NCI-H2029 treated with DMSO at 0.1 percent for 48 hours (cell line): ENCODE measurements at regions not wholly inside any gene's neighbourhood (a gene's known extent, or its start where the extent isn't known, plus 50 kb on each side); places are given as distances from the start of the nearest gene placed in this dataset.

Experiments used
- DNase-seq: peaks from one replicate; lab custom pipeline; 2025; lab: John Stamatoyannopoulos, UW

DNA sequence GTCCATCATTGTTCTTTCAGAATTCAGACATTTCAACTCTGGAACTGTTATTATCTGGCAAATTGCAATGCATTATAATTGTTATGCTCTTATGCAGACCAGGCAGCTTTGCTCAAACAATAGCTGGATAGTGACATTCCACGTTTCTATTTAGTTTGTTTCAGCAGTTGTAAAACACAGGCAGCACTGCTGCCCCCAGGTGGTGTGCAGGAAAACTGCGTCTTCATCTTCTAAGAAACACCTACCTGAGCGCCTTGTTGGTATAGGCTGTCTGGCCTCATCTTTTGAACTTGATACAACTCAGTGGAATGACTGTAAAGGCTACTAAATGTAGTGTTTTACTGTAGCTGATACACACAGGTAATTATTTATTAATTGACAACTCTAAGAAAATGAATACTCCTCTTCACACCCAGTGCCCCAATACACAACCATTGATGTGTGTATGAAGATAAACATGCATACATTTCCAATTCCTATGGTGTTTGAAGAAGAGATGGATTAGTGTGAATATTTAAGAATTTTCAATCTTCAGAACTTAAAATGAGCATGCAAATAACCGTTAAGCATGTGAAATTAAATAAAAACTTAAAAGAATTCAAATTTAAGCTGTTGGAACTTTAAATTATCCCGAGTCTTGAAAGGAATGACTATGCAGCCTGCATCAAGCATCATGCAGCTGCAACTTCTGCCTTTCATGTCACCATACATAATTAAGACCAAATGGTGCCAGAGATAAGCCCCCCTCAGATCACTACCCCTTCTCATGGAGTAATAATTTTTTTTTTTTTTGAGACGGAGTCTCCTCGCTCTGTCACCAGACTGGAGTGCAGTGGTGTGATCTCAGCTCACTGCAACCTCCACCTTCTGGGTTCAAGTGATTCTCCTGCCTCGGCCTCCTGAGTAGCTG, 85.6 kb downstream of the CD8B2 start:
- DNase-seq: peak; percentile 11

DNA sequence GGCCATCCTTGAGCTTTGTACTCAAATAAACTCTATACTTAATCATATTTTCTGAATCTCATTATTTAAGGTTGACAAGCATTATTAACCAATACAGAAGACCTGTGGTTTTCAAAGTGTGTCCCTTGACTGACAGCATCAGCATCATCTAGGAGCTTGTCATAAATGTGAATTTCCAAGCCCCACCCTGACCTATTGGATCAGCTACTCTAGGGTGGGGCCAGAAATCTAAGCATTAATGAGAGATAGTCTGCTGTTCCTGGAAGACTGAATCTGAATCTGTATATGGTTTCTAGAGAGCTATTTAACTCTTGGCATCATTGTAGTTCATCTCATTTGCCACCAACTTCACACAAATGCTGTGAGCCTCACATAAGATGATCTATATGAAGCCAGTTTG, 86.6 kb downstream of the CD8B2 start:
- no peak for DNase-seq

DNA sequence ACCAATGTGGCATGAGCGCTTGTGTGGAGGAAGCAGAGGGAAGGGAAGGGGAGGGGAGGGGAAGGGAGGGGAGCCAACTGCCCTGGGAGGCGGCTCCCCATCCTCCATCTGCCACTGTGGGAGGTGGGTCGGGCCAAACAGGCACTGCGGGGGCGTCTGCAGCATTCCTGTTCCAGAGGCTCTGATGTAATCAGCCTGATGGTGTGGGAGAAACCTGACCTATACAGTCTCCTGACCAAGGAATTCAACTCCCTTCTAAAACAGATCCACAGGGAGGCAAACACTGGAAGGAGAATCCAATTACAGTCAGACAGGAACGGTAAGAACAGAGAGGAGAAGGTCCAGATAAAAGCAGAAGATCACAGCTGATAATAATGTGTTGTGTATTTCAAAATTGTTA, 88.8 kb downstream of the CD8B2 start:
- no peak for DNase-seq

DNA sequence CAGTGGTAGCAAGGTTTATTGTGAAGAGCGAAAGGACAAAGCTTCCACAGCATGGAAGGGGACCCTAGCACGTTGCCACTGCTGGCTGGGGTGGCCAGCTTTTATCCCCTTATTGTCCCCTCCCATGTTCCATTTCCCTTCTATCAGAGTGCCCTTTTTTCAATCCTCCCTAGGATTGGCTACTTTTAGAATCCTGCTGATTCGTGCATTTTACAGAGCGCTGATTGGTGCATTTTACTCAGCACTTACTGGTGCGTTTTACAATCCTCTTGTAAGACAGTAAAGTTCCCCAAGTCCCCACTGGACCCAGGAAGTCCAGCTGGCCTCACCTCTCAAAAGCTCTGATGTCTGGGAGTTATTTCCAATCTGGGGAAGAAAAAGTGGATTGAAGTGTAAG, 90.1 kb downstream of the CD8B2 start:
- no peak for DNase-seq

DNA sequence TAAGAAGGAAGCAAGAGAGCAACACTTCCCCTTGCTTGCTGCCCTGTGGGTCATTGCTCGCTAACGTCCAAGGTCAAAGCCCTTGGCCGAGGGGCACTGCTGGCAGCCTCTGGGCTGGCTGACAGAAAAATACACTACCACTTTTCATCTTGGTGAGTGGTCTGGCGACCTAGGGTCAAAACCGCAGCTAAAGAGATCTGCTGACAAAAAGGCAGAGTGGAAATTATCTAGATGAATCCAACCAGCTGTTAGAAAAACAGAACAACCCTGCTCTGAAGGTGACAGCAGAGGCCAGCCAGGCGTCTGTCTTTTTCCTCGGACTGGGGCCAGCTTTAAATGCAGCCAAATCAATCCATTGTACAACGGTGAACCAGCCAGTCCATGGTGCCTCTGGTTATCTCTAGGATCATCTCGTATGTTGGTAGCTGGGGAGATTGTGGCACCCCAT, 92.6 kb downstream of the CD8B2 start:
- no peak for DNase-seq

DNA sequence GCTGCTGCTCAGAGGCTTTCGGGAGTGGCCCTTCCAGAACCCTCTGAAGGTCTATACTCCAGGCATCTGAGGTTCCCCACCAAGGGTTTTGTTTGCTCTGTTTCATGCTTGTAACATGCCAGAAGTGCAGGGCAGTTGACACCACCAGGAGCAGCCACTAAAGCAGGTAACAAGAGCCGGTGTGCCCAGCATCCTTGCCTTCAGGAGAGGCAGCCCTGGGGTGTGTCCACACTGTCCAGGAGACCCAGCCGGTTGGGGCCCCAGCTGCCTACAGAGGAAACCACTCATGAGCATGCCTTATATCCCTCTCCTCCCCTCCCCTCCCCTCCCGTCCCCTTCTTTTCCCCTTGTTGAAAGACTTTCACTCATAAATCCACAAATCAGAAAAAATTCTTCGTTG, 93.1 kb downstream of the CD8B2 start:
- DNase-seq: no peak

DNA sequence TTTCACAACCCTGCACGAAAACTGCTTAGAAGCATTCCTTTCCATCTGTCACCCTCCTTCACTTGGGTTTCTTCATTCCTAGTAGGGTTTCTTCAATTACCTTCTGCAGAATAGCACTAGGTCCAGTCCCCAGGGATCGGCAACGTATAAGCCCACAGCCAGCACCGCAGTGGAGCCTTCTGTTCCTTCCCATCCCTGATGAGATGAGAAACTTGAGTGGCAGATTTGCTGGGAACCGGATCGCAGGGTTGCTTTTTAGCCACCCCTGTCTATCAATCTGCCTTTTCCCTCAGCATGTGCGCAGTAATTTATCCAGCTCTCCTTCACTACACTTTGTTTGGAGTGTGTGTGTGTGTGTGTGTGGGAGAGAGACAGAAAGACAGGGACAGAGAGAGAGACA, 94.2 kb downstream of the CD8B2 start:
- no peak for DNase-seq

DNA sequence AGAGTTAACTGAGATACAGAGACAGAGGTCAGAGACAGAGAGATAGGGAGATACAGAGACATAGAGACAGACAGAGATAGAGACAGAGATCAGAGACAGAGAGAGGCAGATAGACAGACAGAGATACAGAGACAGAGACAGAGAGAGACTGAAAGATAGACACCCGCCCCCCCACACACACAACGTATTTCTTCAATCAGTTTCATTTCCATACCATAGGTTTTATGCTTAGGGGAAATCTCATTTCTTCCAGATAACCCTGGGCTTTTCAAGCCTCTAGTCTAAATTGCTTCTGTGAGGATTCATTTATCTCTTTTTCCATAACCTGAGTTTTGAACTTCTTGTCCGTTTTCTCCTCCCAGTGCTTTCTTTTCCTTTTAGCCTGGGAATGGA, 94.6 kb downstream of the CD8B2 start:
- DNase-seq: no peak

DNA sequence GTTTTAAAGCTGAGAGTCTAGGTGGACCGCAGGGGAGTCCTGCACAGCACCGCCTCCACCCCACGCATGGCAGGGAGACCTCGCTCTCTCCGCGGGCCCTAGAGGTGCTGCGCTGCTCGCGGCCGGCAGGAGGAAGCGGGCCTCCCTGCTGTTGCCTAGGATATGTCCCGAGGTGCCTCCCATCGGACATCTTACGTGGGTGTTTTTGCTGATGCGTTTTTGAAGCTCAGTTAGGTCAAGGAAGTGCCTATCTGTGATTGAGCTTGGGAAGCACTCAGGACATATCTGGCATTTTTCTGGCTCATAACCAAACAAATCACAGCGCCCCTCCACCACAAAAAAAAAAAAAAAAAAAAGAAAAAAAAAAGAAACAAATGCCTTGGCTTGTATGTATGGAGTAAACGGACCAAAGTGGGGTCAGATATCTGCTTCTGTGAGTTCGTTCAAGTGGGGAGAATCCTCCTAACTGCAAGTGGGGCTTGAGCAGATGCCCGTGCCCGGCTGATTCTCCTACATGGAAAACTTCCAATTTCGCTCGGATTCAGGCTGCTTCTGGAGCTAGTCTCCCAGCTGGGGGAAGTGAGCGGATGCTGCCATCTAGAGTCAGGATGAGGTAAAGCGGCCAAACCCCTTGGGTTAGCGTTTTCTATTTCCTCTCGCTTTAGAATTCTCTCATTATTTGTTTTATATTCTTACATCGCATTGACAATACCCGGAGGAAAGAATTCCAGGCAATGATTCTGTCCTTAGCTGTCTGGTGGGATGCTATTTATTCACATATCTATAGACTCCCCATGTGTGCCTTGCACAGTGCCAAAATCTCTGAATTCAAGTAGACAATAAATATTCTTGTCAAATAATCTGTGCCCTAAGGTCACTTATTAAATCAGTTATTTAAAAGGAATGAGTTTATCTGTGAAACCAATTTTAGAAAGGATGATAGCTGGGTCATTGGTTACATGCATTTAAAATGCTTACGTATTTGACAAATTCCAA, 95.3 kb downstream of the CD8B2 start:
- peak; percentile 74 for DNase-seq

DNA sequence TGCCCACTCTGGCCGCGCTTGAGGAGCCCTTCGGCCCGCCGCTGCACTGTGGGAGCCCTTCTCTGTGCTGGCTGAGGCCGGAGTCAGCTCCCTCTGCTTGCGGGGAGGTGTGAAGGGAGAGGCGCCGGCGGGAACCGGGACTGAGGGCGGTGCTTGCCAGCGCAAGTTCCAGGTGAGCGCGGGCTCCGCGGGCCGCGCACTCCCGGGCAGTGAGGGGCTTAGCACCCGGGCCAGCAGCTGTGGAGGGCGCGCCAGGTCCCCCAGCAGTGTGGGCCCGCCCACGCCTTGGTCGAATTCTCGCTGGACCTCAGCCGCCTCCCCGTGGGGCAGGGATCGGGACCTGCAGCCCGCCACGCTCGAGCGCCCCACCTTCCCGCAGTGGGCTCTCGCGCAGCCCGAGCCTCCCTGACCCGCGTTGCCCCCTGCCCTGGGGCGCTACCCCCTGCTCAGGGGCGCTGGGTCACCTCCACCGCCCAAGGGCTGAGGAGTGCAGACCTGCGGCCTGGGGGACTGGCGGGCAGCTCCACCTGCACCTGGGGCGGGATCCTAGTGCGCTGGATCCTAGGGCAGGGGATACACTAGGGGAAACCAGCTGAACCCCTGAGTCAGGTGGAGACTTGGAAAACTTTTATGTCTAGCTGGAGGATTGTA, 97.3 kb downstream of the CD8B2 start:
- DNase-seq: no peak

DNA sequence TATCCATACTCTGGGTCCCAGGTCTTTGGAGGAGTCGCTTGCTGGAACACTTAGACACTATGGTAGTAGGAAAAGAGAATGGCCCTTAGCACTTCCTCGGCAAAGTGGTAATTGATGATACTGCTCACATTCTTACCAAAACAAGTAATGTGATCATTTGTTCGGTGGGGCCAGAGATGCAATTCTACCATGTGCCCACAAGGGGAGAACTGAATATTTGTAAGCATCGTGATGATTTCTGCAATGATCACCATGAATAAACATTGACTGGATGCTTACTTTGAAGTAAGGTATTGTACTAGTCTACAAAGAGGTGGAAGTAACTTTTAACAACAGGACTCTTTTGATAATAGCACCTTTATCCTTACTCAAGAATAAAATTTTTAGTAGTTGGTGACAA, 109.7 kb downstream of the CD8B2 start:
- DNase-seq: no peak

DNA sequence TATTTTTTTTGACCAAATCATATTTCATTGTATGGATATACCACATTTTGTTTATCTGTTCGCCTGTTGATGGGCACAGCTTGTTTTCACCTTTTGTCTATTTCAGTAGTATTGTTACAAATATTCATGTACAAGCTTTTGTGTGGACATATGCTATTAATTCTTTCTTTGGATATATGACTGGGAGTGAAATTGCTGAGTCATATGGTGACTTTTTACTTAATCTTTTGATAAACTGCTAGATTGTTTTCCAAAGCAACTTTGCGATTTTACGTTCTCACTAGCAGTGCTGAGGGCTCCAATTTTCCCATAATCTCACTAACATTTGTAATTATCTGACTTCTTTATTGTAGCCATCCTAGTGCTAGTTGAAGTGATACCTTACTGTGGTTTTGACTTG, 112.4 kb downstream of the CD8B2 start:
- no peak for DNase-seq

DNA sequence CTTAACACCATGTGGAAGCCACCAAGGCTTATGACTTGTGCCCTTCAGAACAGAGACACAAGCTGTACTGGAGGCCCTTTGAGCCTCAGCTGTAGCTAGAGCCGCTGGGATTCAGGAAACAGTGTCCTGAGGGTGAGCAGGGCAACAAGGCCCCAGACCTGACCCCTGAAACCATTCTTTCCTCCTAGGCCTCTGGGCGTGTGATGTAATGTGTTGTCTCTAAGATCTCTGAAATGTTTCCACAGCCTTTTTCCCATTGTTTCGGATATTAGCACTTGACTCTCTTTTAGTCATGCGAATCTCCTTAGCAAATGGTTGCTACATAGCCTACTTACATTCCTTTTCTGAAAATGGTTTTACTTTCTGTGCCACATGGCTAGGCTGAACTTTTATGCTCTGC, 114.9 kb downstream of the CD8B2 start:
- DNase-seq: no peak

DNA sequence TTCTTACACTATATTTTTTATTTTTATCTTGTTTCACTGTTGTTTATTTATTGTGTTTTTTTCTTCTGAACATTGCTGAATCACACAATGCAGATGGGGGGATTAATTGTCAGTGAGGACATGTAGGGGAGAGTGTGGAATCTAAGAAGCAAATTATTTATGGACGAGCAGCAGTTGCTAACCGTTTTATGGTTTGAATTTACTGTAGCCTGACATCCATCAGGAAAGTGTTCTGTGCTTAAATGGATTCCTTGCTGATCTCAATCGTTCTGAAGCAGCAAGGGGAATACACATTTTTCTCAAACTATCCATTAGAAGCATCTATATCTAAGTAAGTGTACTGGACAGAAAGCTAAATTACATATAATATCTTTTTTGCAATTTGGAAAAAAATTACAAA, 119.5 kb downstream of the CD8B2 start:
- no peak for DNase-seq

DNA sequence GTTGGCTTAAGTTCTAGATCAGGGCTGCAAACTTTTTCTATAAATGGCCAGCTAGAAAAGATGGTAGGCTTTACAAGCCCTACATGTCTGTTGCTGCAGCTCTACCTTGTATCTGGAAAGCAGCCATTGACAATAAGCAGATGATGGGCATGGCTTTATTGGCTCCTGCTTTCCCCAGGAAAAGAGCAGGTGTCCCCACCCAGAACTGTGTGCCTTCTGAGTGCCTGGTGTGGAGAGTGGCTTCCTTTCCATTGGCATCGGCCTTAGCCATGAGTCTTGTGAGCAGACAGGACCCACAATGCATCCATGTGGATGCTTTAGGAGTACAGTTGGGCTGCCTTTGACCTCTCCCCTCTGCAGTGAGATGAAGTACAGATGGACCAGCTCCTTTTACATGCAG, 120.2 kb downstream of the CD8B2 start:
- no peak for DNase-seq

DNA sequence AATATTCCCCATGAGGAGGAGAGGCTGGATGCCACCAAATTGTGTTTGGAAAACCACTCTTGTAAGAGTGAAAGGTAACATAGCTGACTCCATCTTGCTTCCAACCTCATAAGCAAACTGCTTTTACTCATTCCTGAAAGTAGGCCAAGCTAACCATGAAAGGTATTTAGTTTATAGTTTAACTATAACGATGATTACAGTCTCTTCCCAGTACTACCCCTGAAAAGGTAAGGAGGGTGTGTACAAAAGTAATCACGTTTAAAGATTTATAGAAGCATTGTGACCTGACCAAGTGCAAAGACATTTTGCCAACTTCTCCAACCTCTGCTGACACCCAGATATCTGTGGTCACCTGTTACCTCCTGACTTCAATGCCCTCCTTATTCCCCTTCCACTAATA, 122.6 kb downstream of the CD8B2 start:
- no peak for DNase-seq

DNA sequence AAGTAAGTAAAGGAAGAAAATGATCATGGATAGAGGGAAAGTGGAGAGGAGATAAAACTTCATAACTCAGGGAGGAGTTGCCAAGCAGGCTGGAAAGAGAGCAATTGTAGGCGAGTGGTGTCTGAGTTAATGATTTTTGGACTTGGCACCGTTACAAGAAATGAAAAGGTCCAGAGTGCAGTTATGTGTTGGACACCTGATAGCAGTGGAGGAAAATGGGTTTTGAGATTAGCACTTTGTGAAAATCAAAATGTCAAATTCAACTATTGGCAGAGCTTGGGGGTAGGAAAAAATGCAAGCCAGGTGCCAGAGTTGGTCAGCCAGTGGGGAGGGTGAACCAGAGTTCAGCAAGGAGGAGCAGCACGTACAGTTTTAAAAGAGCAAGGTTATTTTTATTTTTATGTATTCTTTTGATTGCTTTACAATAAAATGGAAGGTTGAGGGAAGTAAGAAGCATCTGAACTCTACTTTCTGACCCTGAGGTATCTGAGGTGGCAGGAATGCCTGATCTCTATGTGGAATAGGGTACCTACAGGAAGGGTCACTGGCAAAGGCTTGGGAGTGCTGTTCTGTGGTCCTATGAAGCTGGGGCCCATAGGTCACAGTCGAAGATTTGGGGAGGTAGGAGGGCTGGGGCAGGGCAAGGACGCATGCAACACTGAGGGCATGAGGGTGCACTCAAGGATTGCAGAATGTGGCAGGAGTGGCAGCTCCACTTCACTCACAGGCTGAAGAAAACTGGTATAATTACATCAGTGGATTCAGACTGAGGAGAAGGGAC, 127.5 kb downstream of the CD8B2 start:
- DNase-seq: no peak

DNA sequence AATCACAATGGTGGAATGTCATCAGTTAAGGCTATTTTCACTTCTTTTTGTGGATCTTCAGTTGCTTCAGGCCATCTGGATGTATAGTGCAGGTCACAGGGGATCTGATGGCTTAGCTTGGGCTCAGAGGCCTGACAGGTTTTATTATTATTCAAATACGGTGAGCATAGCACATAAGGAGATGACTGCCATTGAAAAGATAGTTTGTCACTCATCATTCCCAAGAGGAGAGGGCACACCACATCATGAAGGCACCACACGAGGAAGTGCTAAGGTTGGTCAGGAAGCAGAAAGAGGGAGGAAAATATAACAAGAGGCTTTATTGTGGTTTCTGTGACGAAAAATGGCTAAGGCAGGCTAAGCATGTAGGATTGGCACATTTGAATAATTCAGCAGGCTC, 131.4 kb downstream of the CD8B2 start:
- no peak for DNase-seq

DNA sequence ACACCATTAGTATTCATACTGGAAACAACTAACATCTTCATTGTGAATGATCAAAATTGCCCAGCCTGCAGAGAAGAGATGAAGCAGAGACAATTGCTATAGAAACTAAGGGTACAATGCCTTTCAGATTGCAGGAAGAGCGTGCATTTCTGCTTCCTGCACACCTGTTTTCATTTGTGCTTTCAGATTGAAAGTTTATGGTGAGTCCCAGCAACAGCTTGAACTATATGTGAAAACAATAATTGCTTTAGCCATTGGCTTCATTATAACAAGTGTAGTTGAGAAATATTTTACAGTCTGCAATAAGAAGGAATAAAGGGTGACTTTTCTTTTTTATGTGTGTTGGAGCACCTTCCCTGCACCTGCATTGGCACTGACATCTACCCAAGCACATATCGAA, 136.3 kb downstream of the CD8B2 start:
- DNase-seq: no peak

DNA sequence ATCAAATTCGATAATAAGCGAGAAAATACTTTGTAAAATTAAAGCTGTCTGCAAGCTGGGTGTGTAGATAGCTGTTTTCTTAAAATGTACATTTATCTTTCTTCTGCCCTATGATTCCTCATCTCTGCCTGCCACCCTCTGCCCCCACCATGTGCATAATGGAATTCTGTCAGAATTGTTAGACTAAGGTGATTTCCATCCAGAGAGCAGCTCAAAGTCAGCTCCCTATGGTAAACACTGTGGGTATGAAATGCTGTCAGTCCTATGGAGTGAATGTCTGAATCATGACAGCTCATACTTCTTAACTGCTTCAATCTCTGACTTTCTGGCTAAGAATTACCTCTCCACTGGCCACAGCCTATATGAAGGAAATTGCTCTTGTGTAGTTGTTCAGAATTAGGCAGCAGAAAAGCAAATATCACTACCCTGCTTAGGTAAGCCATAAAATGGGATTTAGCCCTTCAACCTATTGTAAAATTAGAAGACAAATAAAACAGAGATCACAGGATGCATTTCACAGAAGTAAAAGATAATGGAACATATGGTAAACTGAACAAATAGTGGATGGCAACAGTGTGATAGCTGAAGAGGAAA, 137.7 kb downstream of the CD8B2 start:
- DNase-seq: no peak

DNA sequence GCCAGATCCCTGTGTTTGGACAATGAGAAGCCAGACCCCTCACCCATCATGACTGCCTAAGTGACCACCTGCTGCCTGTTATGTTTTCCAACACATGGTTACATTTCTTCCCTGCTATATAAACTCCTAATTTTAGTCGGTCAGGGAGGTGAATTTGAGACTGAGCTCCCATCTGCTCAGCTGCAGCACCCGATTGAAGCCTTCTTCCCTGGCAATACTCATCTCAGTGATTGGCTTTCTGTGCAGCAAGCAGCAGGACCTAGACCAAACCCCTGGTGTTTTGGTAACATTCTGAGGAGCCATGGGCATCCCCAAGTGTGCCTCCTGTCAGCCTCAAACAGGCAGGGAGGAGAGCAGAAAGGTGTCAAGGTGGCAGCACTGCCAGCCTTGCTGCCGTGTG, 141.2 kb downstream of the CD8B2 start:
- no peak for DNase-seq
